IMR-90 (cell line): ENCODE measurements at regions not wholly inside any gene's neighbourhood (a gene's known extent, or its start where the extent isn't known, plus 50 kb on each side); places are given as distances from the start of the nearest gene placed in this dataset.

Experiments
- ATAC-seq: fragments of 200-7000 bp; cut with Tn5 transposase; 2 replicates; pipeline ENCODE4 v1.9.1; 2020; ENCODE audit warnings: low read depth, mild to moderate bottlenecking, moderate library complexity
- BruUV-seq: library from RNA; stranded (reverse); fragments of 400-500 nt; replicated peaks from 2 replicates; lab custom pipeline; 2021; lab: Mats Ljungman, UMichigan
- CTCF ChIA-PET: fragments of 300-600 bp; formaldehyde crosslinking; extraction: SDS; loops from one replicate; lab custom pipeline; 2021; ENCODE audit warnings: antibody characterized with exemption; lab: Yijun Ruan, JAX
- POLR2A ChIA-PET: fragments of 300-600 bp; sonication (Branson Sonifier 250); formaldehyde crosslinking; loops from one replicate; lab custom pipeline; 2022; ENCODE audit warnings: antibody characterized with exemption; ENCODE audit not compliant: unreplicated experiment; lab: Charles Lee
- DNase-seq: peaks from one replicate; pipeline ENCODE4 v3.0.0; 2013
- H2AFZ ChIP-seq: replicated peaks from 2 replicates; pipeline ENCODE3; 2013; ENCODE audit warnings: low read length, mild to moderate bottlenecking; ENCODE audit not compliant: poor library complexity
- H2AK5ac ChIP-seq: 2 replicates; pipeline ENCODE4 v1.6.1; 2013; ENCODE audit warnings: low read depth, low read length, inconsistent platforms
- H2AK9ac ChIP-seq: replicated peaks from 2 replicates; pipeline ENCODE3; 2013; ENCODE audit warnings: mild to moderate bottlenecking, low read depth, low read length, moderate library complexity; ENCODE audit not compliant: poor library complexity
- H2BK120ac ChIP-seq: 2 replicates; pipeline ENCODE4 v1.6.1; 2013; ENCODE audit warnings: low read depth, low read length, inconsistent platforms
- H2BK15ac ChIP-seq: 3 replicates; pipeline ENCODE4 v1.6.1; 2013; ENCODE audit warnings: low read depth, low read length, inconsistent platforms
- H2BK20ac ChIP-seq: 2 replicates; pipeline ENCODE4 v1.6.1; 2013; ENCODE audit warnings: low read depth, mild to moderate bottlenecking, inconsistent platforms, low read length, moderate library complexity
- H2BK5ac ChIP-seq: 2 replicates; pipeline ENCODE4 v1.6.1; 2013; ENCODE audit warnings: mild to moderate bottlenecking, low read depth, low read length, inconsistent platforms; ENCODE audit not compliant: poor library complexity, severe bottlenecking
- H3K14ac ChIP-seq: replicated peaks from 2 replicates; pipeline ENCODE4 v1.6.1; 2013; ENCODE audit warnings: low read depth, low read length, inconsistent platforms
- H3K18ac ChIP-seq: 2 replicates; pipeline ENCODE4 v1.6.1; 2013; ENCODE audit warnings: low read depth, low read length, control low read depth
- H3K23ac ChIP-seq: 2 replicates; pipeline ENCODE4 v1.6.1; 2013; ENCODE audit warnings: low read depth, low read length, inconsistent platforms
- H3K27ac ChIP-seq: 2 replicates; pipeline ENCODE4 v1.5.1; 2013; ENCODE audit warnings: mild to moderate bottlenecking, control low read depth, low read length; ENCODE audit not compliant: insufficient read depth
- H3K27me3 ChIP-seq: 2 replicates; pipeline ENCODE4 v1.6.1; 2013; ENCODE audit warnings: low read length; ENCODE audit not compliant: control insufficient read depth, insufficient read depth
- H3K36me3 ChIP-seq: 2 replicates; pipeline ENCODE4 v1.6.1; 2013; ENCODE audit warnings: low read length, mixed read lengths; ENCODE audit not compliant: control insufficient read depth, insufficient read depth
- H3K4ac ChIP-seq: 2 replicates; pipeline ENCODE4 v1.6.1; 2013; ENCODE audit warnings: low read depth, low read length, inconsistent platforms
- H3K4me1 ChIP-seq: 2 replicates; pipeline ENCODE4 v1.6.1; 2013; ENCODE audit warnings: low read length, mixed read lengths; ENCODE audit not compliant: control insufficient read depth, insufficient read depth
- H3K4me2 ChIP-seq: 2 replicates; pipeline ENCODE4 v1.6.1; 2013; ENCODE audit warnings: low read depth, mild to moderate bottlenecking, control low read depth, low read length, moderate library complexity
- H3K4me3 ChIP-seq: 2 replicates; pipeline ENCODE4 v1.5.1; 2013; ENCODE audit warnings: low read depth, mild to moderate bottlenecking, control low read depth, low read length, moderate library complexity; ENCODE audit not compliant: insufficient read depth
- H3K56ac ChIP-seq: 2 replicates; pipeline ENCODE4 v1.6.1; 2013; ENCODE audit warnings: low read length, inconsistent platforms; ENCODE audit not compliant: insufficient read depth; ENCODE audit errors: extremely low read depth
- H3K79me1 ChIP-seq, 2 experiments: 2 replicates each; pipeline ENCODE4 v1.6.1; 2013; ENCODE audit warnings: low read length in 2 of 2, inconsistent platforms in 1 of 2, low read depth in 1 of 2
- H3K9ac ChIP-seq: 2 replicates; pipeline ENCODE4 v1.6.1; 2013; ENCODE audit warnings: low read depth, low read length, control low read depth
- H3K9me1 ChIP-seq: 2 replicates; pipeline ENCODE4 v1.6.1; 2013; ENCODE audit warnings: low read length, inconsistent platforms; ENCODE audit not compliant: insufficient read depth
- H3K9me3 ChIP-seq: 2 replicates; pipeline ENCODE4 v1.6.1; 2013; ENCODE audit warnings: low read length; ENCODE audit not compliant: control insufficient read depth, insufficient read depth
- H4K20me1 ChIP-seq: 2 replicates; pipeline ENCODE4 v1.6.1; 2013; ENCODE audit warnings: low read length, inconsistent platforms; ENCODE audit not compliant: insufficient read depth
- H4K5ac ChIP-seq: 2 replicates; pipeline ENCODE4 v1.6.1; 2013; ENCODE audit warnings: mild to moderate bottlenecking, low read depth, low read length, control low read depth
- H4K8ac ChIP-seq, 2 experiments: 2 replicates each; pipeline ENCODE4 v1.6.1; 2013; ENCODE audit warnings: low read depth in 2 of 2, low read length in 2 of 2, control low read depth in 1 of 2, inconsistent platforms in 1 of 2
- H4K91ac ChIP-seq: 2 replicates; pipeline ENCODE4 v1.6.1; 2013; ENCODE audit warnings: low read depth, low read length, inconsistent platforms; ENCODE audit not compliant: insufficient read depth
- CHD1 ChIP-seq: IDR thresholded peaks from 2 replicates; pipeline ENCODE4 v1.6.1; 2012; ENCODE audit warnings: low read depth, low read length, improper control_type of control experiment
- FOS ChIP-seq: fragments of 150-350 bp; IDR thresholded peaks from 2 replicates; pipeline ENCODE4 v1.6.1; 2016; ENCODE audit warnings: low read depth, low read length
- WGBS, 2 experiments: methylation state at CpG; one replicate each; pipeline versions ENCODE4 v1.1.5 to v1.1.7; 2013; ENCODE audit warnings: missing lambda C conversion rate in 2 of 2; ENCODE audit not compliant: insufficient read length in 1 of 2; ENCODE audit errors: extremely low coverage in 2 of 2; 5-methylcytosine and 5-hydroxymethylcytosine counted together
- dilution Hi-C: fragments of 300-500 bp; cut with HindIII; formaldehyde crosslinking; loops from one replicate; pipeline ENCODE4 v1.14.3; 2018; ENCODE audit warnings: low sequenced_read_pairs; ENCODE audit not compliant: unreplicated experiment
- in situ Hi-C: fragments of 300-500 bp; cut with MboI; formaldehyde crosslinking; loops from 3 replicates; pipeline ENCODE4 v1.14.3; 2019; ENCODE audit warnings: low sequenced_read_pairs, inconsistent platforms, mixed read lengths
- intact Hi-C: fragments of 100-400 bp; cut with micrococcal nuclease; formaldehyde crosslinking; loops from 2 replicates; pipeline ENCODE4 v1.10.0; 2022

GRCh38 chr3:177602601-177603147, 405.4 kb upstream of the TBL1XR1 start:
- TF ChIP-seq CHD1 (no peak), FOS (0 out of 2 replicates have a peak, but pooled peaks have one; percentile 8)
- Histone ChIP-seq H4K5ac (peak overlapping the region; percentile 31; the same call in 1 of the 2 replicates), H3K4me2 (no peak overlapping the region), H2BK5ac (no peak overlapping the region), H4K20me1 (no peaks in the 10 kb centered on the region), H4K8ac (peak overlapping the region in 1 of 2 experiments; percentile 36; a peak in 1 of 4 replicates), H3K79me1 (no peaks in the 10 kb centered on the region), H3K4ac (no peak overlapping the region), H2BK15ac (0 out of 3 replicates have a peak overlapping the region, but pooled peaks have one; percentile 11), H3K27ac (no peak overlapping the region), H2AK9ac (no peak overlapping the region), H3K4me1 (peaks cover 6% of the 10 kb centered on the region), H3K4me3 (no peak overlapping the region), H3K18ac (peak overlapping the region; percentile 79), H2BK120ac (0 out of 2 replicates have a peak overlapping the region, but pooled peaks have one; percentile 30), H3K36me3 (no peaks in the 10 kb centered on the region), H3K23ac (no peak overlapping the region), H4K91ac (no peak overlapping the region), H3K27me3 (no peaks in the 10 kb centered on the region), H2AFZ (no peak overlapping the region), H3K14ac (peak overlapping the region; percentile 27; the same call in 1 of the 2 replicates), H3K9ac (no peak overlapping the region), H3K9me1 (0 out of 2 replicates have a peak, but pooled peaks cover 2% of the 10 kb centered on the region), H3K56ac (no peak overlapping the region), H2BK20ac (peak overlapping the region; percentile 55), H3K9me3 (peaks cover 5% of the 10 kb centered on the region), H2AK5ac (peak overlapping the region; percentile 84)
- POLR2A ChIA-PET = interaction anchor here (0.6 kb wide), 1 partner anchor 13 kb away, joined by 4 read pairs; no protein-coding TSS in a partner anchor
- in situ Hi-C loops = no loop called here
- CTCF ChIA-PET = interaction anchor here (1.1 kb wide), 1 partner anchor 28 kb away, joined by 3 read pairs; no protein-coding TSS in a partner anchor
- intact Hi-C loops = no loop called here
- dilution Hi-C loops = no loop called here
- WGBS, 2 experiments = no CpG with 5 or more reads among the region's 2 CpGs
- ATAC-seq (peak; percentile 37), DNase-seq (peak; percentile 31)
- BruUV-seq = no TSS peak
